ENCODE measurements at regions not wholly inside any gene's neighbourhood (a gene's known extent, or its start where the extent isn't known, plus 50 kb on each side); places are given as distances from the start of the nearest gene placed in this dataset.

DNA sequence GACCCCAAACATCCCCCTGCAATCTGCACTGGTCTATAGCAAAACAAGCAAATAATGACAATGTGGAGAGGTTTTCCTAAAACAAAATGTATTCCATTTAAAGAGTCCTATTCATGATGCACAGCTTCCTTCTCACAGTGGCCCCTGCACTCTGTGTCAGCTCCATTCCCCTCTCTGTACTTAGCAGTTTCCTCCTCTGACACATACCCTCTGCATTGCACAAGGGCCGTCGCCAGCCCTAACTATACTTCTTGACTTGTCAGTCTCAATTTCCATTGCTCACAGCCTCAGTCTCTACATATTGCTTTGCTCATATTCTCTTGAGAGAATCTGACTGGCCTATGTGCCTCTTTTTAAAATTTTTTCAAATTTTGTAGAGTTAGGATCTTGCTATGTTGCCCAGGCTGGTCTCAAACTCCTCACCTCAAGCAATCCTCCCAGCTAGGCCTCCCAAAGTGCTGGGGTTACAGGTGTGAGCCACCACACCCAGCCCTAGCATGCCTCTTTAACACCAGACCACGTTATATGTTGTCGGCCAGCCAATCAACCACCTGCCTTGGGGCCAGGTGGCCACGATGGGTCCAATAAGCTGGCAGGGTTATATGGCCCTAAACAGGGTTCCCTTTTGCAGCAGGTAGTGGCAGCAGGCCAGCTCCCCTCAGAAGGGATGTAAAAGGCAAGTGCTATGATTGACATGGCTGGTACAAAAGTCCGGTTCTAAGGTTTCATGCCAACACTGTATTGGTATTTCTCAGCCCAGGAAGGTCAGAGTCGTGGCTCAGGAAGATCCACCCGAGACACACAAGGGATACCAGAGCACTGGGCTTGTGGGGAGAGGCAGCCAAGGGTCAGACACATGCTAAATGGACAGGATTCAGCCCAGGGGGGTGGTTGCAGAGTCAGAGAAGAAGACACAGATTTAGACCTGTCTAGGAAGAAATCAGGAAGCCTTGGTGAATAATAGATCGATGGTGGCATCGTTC, 59.0 kb upstream of the SMAD3 start:
- Histone ChIP-seq H3K27me3 (ENCODE audit: control insufficient read depth in 1 of 2, insufficient read depth in 2 of 2, low read length in 2 of 2) (no peaks in the 10 kb centered on the region), H3K4me3 (ENCODE audit: low read depth in 1 of 2, low read length in 2 of 2) (no peak overlapping the region), H3K9ac (ENCODE audit: low read length) (no peak overlapping the region)

DNA sequence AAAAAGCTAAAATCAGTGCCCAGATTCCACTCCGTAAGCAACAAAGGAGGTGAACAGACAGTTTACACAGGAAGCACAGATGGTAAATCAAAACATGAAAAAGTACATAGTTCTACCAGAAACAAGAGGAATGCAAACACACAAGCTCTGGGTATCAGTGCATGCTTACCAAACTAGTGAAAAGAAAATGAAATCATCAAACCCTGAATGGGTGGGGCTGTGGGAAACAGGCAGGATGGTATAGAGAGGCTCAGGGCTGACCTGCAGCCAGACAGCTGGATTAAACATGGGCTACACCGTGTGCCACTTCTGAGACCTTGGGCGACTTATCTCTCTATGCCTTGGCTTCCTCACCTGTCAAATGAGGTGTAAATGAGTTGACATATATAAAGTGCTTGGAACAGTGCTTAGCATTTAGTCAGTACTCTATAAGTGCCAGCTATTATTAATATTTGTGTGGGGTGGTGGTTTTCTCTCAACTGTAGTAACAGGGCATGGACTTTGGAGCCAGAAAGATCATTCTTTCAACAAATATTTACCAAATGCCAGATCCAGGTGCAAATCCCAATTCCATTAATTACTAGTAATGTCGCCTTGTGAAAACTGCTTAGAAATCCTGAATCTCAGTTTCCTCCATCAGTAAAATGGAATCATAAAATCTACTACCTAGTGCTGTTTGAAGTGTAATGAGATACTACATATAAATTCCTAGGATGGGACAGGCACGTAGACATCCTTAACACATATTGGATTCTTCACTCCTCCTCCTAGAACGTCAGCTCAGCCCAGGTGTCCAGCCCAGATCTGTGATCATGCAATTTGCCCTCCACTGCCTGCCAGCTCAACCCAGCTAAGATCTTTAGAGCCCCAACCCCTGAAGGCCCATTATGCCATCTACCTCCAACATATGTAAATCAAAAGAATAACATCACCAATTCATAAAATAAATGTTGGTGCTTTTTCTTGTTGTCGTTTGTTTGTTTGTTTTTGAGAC, 55.5 kb upstream of the SMAD3 start:
- no peaks in the 10 kb centered on the region for H3K27me3 ChIP-seq (ENCODE audit: control insufficient read depth in 1 of 2, insufficient read depth in 2 of 2, low read length in 2 of 2)
- H3K27ac ChIP-seq (ENCODE audit: low read depth, low read length), result no peak overlapping the region
- no peaks in the 10 kb centered on the region for H3K36me3 ChIP-seq (ENCODE audit: insufficient read depth, low read length)
- no peak overlapping the region for H3K4me3 ChIP-seq (ENCODE audit: low read depth in 1 of 2, low read length in 2 of 2)
- no peaks in the 10 kb centered on the region for H3K4me1 ChIP-seq (ENCODE audit: insufficient read depth, low read length)
- H3K9me3 ChIP-seq (ENCODE audit: low read length), result no peaks in the 10 kb centered on the region
- no peak overlapping the region for H3K9ac ChIP-seq (ENCODE audit: low read length)

More for the DNA sequence above, 59.0 kb upstream of the SMAD3 start:
- H3K9me3 ChIP-seq (ENCODE audit: low read length), result no peaks in the 10 kb centered on the region
- H3K36me3 ChIP-seq (ENCODE audit: insufficient read depth, low read length), result no peaks in the 10 kb centered on the region
- H3K27ac ChIP-seq (ENCODE audit: low read depth, low read length), result no peak overlapping the region
- no peaks in the 10 kb centered on the region for H3K4me1 ChIP-seq (ENCODE audit: insufficient read depth, low read length)

DNA sequence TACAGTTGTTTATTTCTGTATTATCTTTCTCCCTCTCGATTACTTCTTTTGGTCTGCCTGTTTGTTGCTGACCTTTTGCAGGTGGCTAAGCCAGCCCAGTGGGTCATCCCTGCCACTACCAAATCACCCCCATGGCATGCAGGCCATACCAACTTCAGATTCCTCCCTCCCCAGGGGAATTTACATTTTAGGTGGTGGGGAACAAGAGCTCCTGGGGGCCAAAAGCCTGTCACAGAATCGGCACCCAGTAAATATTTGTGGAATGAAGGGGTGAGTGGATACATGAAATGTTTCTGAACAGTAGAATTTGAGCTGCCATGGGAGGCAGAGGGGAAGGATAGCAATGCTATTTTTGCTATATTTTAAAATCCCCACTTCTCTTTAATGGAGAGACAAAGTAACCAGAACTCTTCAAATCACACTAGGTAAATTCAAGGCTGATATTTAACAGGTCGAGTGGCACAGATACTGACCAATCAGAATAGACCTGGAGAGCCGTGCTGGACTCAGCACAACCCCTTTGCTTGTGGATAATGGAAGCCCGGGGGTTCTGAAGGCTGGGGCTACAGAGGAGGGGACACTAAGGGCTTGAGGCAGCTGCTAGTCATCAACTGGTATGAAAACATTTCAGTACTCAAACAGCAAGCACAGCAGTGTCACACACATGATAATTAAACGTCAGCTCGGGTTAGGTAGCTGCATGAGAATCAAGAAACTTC, 54.3 kb upstream of the SMAD3 start:
- H3K27me3 ChIP-seq (ENCODE audit: control insufficient read depth in 1 of 2, insufficient read depth in 2 of 2, low read length in 2 of 2), result no peaks in the 10 kb centered on the region
- H3K36me3 ChIP-seq (ENCODE audit: insufficient read depth, low read length), result no peaks in the 10 kb centered on the region
- no peak overlapping the region for H3K9ac ChIP-seq (ENCODE audit: low read length)
- no peaks in the 10 kb centered on the region for H3K9me3 ChIP-seq (ENCODE audit: low read length)
- H3K27ac ChIP-seq (ENCODE audit: low read depth, low read length), result no peak overlapping the region
- H3K4me1 ChIP-seq (ENCODE audit: insufficient read depth, low read length), result no peaks in the 10 kb centered on the region
- H3K4me3 ChIP-seq (ENCODE audit: low read depth in 1 of 2, low read length in 2 of 2), result no peak overlapping the region

DNA sequence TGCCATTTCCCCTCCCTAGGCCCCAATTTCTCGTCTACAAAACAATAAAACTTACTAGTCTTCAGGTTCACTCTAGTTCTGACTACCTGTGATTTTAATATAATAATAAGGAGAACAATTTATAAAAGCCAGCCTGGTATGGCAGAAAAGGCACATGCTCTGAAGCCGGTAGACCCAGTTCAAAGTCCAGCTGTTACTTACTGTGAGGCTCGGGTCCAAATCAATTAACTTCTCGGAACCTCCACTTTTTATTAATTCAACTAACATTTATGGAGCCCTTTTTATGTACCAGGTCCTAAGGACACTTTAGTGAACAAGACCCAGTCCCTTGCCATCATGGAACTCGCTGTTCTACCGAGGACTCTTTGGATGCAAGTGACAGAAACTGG, 53.8 kb upstream of the SMAD3 start:
- Histone ChIP-seq H3K9me3 (ENCODE audit: low read length) (no peaks in the 10 kb centered on the region), H3K4me1 (ENCODE audit: insufficient read depth, low read length) (no peaks in the 10 kb centered on the region), H3K27ac (ENCODE audit: low read depth, low read length) (no peak overlapping the region), H3K9ac (ENCODE audit: low read length) (no peak overlapping the region), H3K36me3 (ENCODE audit: insufficient read depth, low read length) (no peaks in the 10 kb centered on the region), H3K27me3 (ENCODE audit: control insufficient read depth in 1 of 2, insufficient read depth in 2 of 2, low read length in 2 of 2) (no peaks in the 10 kb centered on the region), H3K4me3 (ENCODE audit: low read depth in 1 of 2, low read length in 2 of 2) (no peak overlapping the region)

DNA sequence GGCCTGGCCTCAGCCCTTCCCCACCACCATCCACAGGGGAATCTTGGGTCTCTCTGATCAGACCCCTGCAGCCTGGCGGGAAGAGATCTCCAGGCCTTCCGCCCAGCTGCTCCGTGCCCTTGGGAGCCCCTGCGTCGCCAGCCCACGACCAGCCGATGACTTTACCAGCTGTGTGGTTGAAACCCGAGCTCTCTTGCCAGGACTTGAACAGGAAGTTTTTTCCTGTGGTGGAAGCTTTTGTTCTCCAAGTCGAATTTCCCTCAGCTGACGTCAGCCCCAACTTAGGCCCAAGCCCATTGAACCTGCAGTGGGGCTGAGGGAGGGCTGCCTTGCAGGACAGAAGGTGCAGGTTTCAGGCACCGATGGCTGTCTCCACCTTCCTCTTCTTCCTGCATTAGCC, 51.7 kb upstream of the SMAD3 start:
- H3K36me3 ChIP-seq (ENCODE audit: insufficient read depth, low read length), result no peaks in the 10 kb centered on the region
- no peak overlapping the region for H3K9ac ChIP-seq (ENCODE audit: low read length)
- H3K27me3 ChIP-seq (ENCODE audit: control insufficient read depth in 1 of 2, insufficient read depth in 2 of 2, low read length in 2 of 2), result no peaks in the 10 kb centered on the region
- no peak overlapping the region for H3K27ac ChIP-seq (ENCODE audit: low read depth, low read length)
- no peaks in the 10 kb centered on the region for H3K9me3 ChIP-seq (ENCODE audit: low read length)
- no peaks in the 10 kb centered on the region for H3K4me1 ChIP-seq (ENCODE audit: insufficient read depth, low read length)
- H3K4me3 ChIP-seq (ENCODE audit: low read depth in 1 of 2, low read length in 2 of 2), result no peak overlapping the region
